GM21529 (cell line): ENCODE measurements at regions not wholly inside any gene's neighbourhood (a gene's known extent, or its start where the extent isn't known, plus 50 kb on each side); places are given as distances from the start of the nearest gene placed in this dataset.

Source experiments
- ATAC-seq: cut with Tn5 transposase; IDR thresholded peaks from one replicate; pipeline ENCODE4 v1.9.1; 2021; ENCODE audit not compliant: unreplicated experiment

DNA sequence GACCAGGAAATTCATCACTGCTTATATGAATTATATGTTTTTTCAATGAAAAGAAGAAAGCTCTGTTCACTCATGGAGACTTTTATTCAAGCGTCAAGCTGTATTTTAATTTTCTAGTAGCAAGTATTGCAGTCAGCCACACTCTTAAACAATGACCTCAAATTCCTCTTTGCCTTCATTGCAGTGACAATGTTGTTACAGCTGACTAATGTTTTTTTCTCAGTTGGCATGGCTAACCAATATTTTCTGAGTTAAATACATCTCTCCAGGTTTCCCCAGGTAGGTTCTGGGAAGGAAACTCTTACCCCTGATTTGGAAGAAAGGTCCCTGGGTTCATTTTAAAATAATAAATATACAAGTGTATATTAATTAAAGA is 241.5 kb downstream of the WDR11 start:
- ATAC-seq = no peak

GRCh38 chr10:121096617-121097431 is 245.7 kb downstream of the WDR11 start:
- no peak for ATAC-seq

DNA sequence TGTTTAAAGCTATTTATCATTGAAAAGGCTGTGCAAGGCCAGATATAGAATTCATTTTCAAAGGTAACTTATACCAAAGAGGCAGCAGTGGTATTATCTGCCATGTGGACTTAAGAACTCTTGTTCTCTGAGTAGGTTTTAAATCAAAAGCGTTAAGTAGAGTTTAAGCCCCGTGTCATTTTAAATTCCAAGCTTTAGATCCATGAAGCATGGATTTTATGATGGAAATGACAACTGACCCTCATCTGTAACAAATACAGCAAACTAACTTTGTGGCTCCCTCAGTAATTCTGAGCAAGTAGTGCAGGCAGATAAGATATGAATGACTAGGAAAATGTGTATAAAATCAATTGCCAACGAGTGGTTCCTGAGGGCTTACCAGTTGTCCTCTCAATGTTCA is 247.0 kb downstream of the WDR11 start:
- ATAC-seq = no peak

- no peak for ATAC-seq
Measured at GRCh38 chr10:121098751-121099150, 247.6 kb downstream of the WDR11 start.

GRCh38 chr10:121099181-121099580 is 248.0 kb downstream of the WDR11 start:
- no peak for ATAC-seq

- no peak for ATAC-seq
Measured at GRCh38 chr10:121099592-121099991, 248.4 kb downstream of the WDR11 start.

DNA sequence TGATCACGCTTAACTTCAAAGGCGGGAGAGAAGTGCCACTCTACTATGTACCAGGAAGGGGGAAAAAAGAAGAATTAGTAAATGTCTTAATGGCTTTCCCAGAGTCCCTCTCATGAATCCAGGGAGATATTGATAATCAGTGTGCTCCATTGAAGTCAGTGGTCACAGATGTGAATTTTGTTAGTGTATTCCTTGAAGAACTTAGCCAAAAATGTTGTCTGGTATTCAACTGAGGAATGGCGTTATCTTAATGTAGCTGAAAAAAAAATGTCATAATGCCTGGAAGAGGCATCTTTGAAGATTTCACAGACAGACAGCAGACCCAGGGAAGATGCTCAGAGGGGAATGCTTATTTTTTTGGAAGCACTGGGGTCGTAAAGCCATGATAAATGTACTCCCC is 250.4 kb downstream of the WDR11 start:
- ATAC-seq = no peak

DNA sequence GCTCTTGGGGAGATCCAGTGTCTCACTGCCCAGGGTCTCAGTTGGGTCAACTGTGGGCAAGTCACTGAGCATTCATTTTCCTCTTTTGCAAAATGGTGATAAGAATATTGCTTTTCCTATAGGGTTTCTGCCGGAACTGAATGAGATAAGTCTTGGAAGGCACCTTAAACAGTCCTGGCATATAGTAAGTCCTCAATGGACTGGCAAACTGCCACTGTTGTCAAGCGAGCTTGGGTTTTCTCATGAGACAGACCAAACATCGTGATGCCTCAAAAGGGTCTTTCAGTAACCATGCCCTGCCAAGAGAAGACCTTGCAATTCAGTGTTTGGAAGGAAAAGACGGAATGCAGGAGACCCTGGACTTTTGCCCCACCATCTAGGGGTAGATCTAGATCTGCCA is 251.5 kb downstream of the WDR11 start:
- no peak for ATAC-seq

GRCh38 chr10:121104476-121105111 is 253.4 kb downstream of the WDR11 start:
- no peak for ATAC-seq

- ATAC-seq = no peak
Measured at GRCh38 chr10:121106611-121107010, 255.4 kb downstream of the WDR11 start.

DNA sequence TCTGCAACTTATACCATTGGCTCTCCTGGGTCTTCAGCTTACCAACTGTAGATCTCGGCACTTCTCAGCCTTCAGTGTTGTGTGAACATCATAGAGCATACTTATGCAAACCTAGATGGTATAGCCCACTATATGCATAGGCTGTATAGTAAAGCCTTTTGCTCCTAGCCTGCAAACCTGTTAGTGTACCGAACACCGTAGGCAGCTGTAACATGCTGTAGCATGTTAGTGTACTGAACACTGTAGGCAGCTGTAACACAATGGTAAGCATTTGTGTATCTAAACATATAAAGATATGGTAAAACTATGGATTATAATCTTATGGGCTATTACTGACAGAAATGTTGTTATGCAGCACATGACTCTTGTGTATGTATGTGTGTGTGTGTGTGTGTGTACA is 256.9 kb downstream of the WDR11 start:
- no peak for ATAC-seq

- no peak for ATAC-seq
Measured at GRCh38 chr10:121110369-121110768, 259.2 kb downstream of the WDR11 start.

- ATAC-seq = no peak
Measured at GRCh38 chr10:121112136-121112535, 261.0 kb downstream of the WDR11 start.

- no peak for ATAC-seq
Measured at GRCh38 chr10:121112579-121113384, 261.6 kb downstream of the WDR11 start.

- ATAC-seq = no peak
Measured at GRCh38 chr10:121113385-121113696, 262.2 kb downstream of the WDR11 start.

GRCh38 chr10:121113911-121114310 is 262.7 kb downstream of the WDR11 start:
- ATAC-seq = no peak

- ATAC-seq = no peak
Measured at GRCh38 chr10:121115154-121115553, 264.0 kb downstream of the WDR11 start.

- ATAC-seq = no peak
Measured at GRCh38 chr10:121121462-121121861, 270.3 kb downstream of the WDR11 start.

- no peak for ATAC-seq
Measured at GRCh38 chr10:121127151-121127906, 276.2 kb downstream of the WDR11 start.

- ATAC-seq = no peak
Measured at GRCh38 chr10:121128164-121128563, 277.0 kb downstream of the WDR11 start.

GRCh38 chr10:121129266-121129665 is 278.1 kb downstream of the WDR11 start:
- ATAC-seq = no peak
